OCI-LY1 (cell line): ENCODE measurements at regions not wholly inside any gene's neighbourhood (a gene's known extent, or its start where the extent isn't known, plus 50 kb on each side); places are given as distances from the start of the nearest gene placed in this dataset.

Experiments
- H2AFZ ChIP-seq: fragments of 200-600 bp; sonication (generic), shearing (Covaris generic); 2 replicates; pipeline ENCODE4 v1.6.0; 2014; ENCODE audit warnings: antibody characterized with exemption, mild to moderate bottlenecking, low read length
- H3F3A ChIP-seq: fragments of 200-600 bp; sonication (generic), shearing (Covaris generic); 2 replicates; pipeline ENCODE4 v1.6.0; 2014; ENCODE audit warnings: mild to moderate bottlenecking, antibody characterized with exemption, low read length, moderate library complexity; ENCODE audit not compliant: insufficient read depth
- H3K27ac ChIP-seq: fragments of 200-600 bp; sonication (generic); 2 replicates; pipeline ENCODE4 v1.5.1; 2014; ENCODE audit warnings: low read length, mixed run types, mild to moderate bottlenecking, low read depth; ENCODE audit not compliant: poor library complexity, severe bottlenecking
- H3K27me3 ChIP-seq: fragments of 200-600 bp; sonication (generic); 2 replicates; pipeline ENCODE4 v1.6.0; 2014; ENCODE audit warnings: antibody characterized with exemption, mild to moderate bottlenecking, low read length, moderate library complexity; ENCODE audit not compliant: insufficient read depth
- H3K36me3 ChIP-seq: fragments of 200-600 bp; sonication (generic); 2 replicates; pipeline ENCODE4 v1.6.1; 2014; ENCODE audit warnings: mild to moderate bottlenecking, antibody characterized with exemption, low read length, moderate library complexity, mixed read lengths; ENCODE audit not compliant: insufficient read depth
- H3K4me1 ChIP-seq: fragments of 200-600 bp; sonication (generic); 2 replicates; pipeline ENCODE4 v1.5.1; 2014; ENCODE audit warnings: mild to moderate bottlenecking, low read length, moderate library complexity; ENCODE audit not compliant: insufficient read depth, severe bottlenecking
- H3K4me2 ChIP-seq: fragments of 200-600 bp; sonication (generic), shearing (Covaris generic); 2 replicates; pipeline ENCODE4 v1.6.1; 2014; ENCODE audit warnings: low read length
- H3K4me3 ChIP-seq: fragments of 200-600 bp; sonication (generic); 2 replicates; pipeline ENCODE4 v1.5.1; 2014; ENCODE audit warnings: low read length, low read depth, mild to moderate bottlenecking, mixed read lengths; ENCODE audit not compliant: poor library complexity, severe bottlenecking
- H3K79me2 ChIP-seq: fragments of 200-600 bp; shearing (Covaris generic); 2 replicates; pipeline ENCODE4 v1.6.1; 2016; ENCODE audit warnings: mixed run types, low read length, mixed read lengths; ENCODE audit not compliant: insufficient read depth
- H3K9ac ChIP-seq: fragments of 200-600 bp; sonication (generic), shearing (Covaris generic); 2 replicates; pipeline ENCODE4 v1.6.1; 2014; ENCODE audit warnings: mild to moderate bottlenecking, low read length, mixed read lengths
- H3K9me2 ChIP-seq: fragments of 200-600 bp; sonication (generic), shearing (Covaris generic); 2 replicates; pipeline ENCODE4 v1.6.1; 2014; ENCODE audit warnings: low read depth, mild to moderate bottlenecking, low read length, mixed read lengths
- H3K9me3 ChIP-seq: fragments of 200-600 bp; shearing (Covaris generic); 2 replicates; pipeline ENCODE4 v1.6.1; 2014; ENCODE audit warnings: low read length, mixed read lengths
- H4K20me1 ChIP-seq: fragments of 200-600 bp; sonication (generic), shearing (Covaris generic); 2 replicates; pipeline ENCODE4 v1.6.0; 2016; ENCODE audit warnings: mild to moderate bottlenecking, low read length; ENCODE audit not compliant: insufficient read depth
- CTCF ChIP-seq: fragments of 200-600 bp; sonication (generic), shearing (Covaris generic); IDR thresholded peaks from 2 replicates; pipeline ENCODE4 v1.5.1; 2017; ENCODE audit warnings: mild to moderate bottlenecking, antibody characterized with exemption, low read length, moderate library complexity, mixed read lengths
- EZH2 ChIP-seq: fragments of 200-600 bp; sonication (generic), shearing (Covaris generic); IDR thresholded peaks from 2 replicates; pipeline ENCODE4 v1.8.0; 2017; ENCODE audit warnings: borderline replicate concordance, mixed run types, mild to moderate bottlenecking, antibody characterized with exemption, low read length, moderate library complexity, mixed read lengths

- no peak for TF ChIP-seq CTCF
- no peak for TF ChIP-seq EZH2
- Histone ChIP-seq H3K79me2 (no peaks in the 10 kb centered on the region), H4K20me1 (no peaks in the 10 kb centered on the region), H3K4me2 (no peak overlapping the region), H3K9me2 (no peaks in the 10 kb centered on the region), H3F3A (no peaks in the 10 kb centered on the region), H3K36me3 (no peaks in the 10 kb centered on the region), H3K9me3 (no peaks in the 10 kb centered on the region), H3K4me3 (no peak overlapping the region), H3K27me3 (no peaks in the 10 kb centered on the region), H3K9ac (no peak overlapping the region), H2AFZ (no peak overlapping the region), H3K27ac (no peak overlapping the region), H3K4me1 (no peaks in the 10 kb centered on the region)
Observed at GRCh38 chr13:31930490-31930889, 101.1 kb upstream of the FRY start.

GRCh38 chr13:31930901-31931522 lies 100.6 kb upstream of the FRY start:
- H3K79me2 ChIP-seq: no peaks in the 10 kb centered on the region
- no peak overlapping the region for H3K4me2 ChIP-seq
- H3F3A ChIP-seq: no peaks in the 10 kb centered on the region
- H3K27me3 ChIP-seq: no peaks in the 10 kb centered on the region
- H3K27ac ChIP-seq: no peak overlapping the region
- no peak for TF ChIP-seq CTCF
- no peak for TF ChIP-seq EZH2
- H3K9ac ChIP-seq: no peak overlapping the region
- H3K9me2 ChIP-seq: no peaks in the 10 kb centered on the region
- no peaks in the 10 kb centered on the region for H3K4me1 ChIP-seq
- H4K20me1 ChIP-seq: no peaks in the 10 kb centered on the region
- H3K4me3 ChIP-seq: no peak overlapping the region
- H2AFZ ChIP-seq: no peak overlapping the region
- no peaks in the 10 kb centered on the region for H3K9me3 ChIP-seq
- no peaks in the 10 kb centered on the region for H3K36me3 ChIP-seq

GRCh38 chr13:31937436-31937835 lies 94.1 kb upstream of the FRY start:
- Histone ChIP-seq H3K4me3 (no peak overlapping the region), H3K79me2 (no peaks in the 10 kb centered on the region), H4K20me1 (no peaks in the 10 kb centered on the region), H3K9ac (no peak overlapping the region), H2AFZ (no peak overlapping the region), H3K9me3 (no peaks in the 10 kb centered on the region), H3K4me1 (no peaks in the 10 kb centered on the region), H3K9me2 (no peaks in the 10 kb centered on the region), H3K27me3 (no peaks in the 10 kb centered on the region), H3K36me3 (no peaks in the 10 kb centered on the region), H3K27ac (no peak overlapping the region), H3F3A (no peaks in the 10 kb centered on the region), H3K4me2 (no peak overlapping the region)
- no peak for TF ChIP-seq CTCF
- no peak for TF ChIP-seq EZH2
